Stimulated activated naive CD4-positive, alpha-beta T cell treated with Interleukin-2 at 50 U/mL for 16 hours (primary cell): ENCODE measurements at regions not wholly inside any gene's neighbourhood (a gene's known extent, or its start where the extent isn't known, plus 50 kb on each side); places are given as distances from the start of the nearest gene placed in this dataset.

Experiments used
- DNase-seq: peaks from one replicate; lab custom pipeline; 2025; lab: John Stamatoyannopoulos, UW

GRCh38 chr2:180144338-180144813 lies 137.3 kb upstream of the CWC22 start:
- DNase-seq = no peak

- DNase-seq = no peak
These were observed 136.7 kb upstream of the CWC22 start for GRCh38 chr2:180143633-180144337.

GRCh38 chr2:180141600-180141999 lies 134.5 kb upstream of the CWC22 start:
- no peak for DNase-seq

- DNase-seq = no peak
These were observed 126.6 kb upstream of the CWC22 start for GRCh38 chr2:180133736-180134135.

- no peak for DNase-seq
These were observed 123.3 kb upstream of the CWC22 start for GRCh38 chr2:180130403-180130802.

GRCh38 chr2:180128861-180129260 lies 121.8 kb upstream of the CWC22 start:
- DNase-seq = no peak

- peak; percentile 4 for DNase-seq
These were observed 118.3 kb upstream of the CWC22 start for GRCh38 chr2:180125245-180125962.

GRCh38 chr2:180124273-180125139 lies 117.4 kb upstream of the CWC22 start:
- no peak for DNase-seq

GRCh38 chr2:180122874-180123273 lies 115.8 kb upstream of the CWC22 start:
- no peak for DNase-seq

- no peak for DNase-seq
These were observed 108.6 kb upstream of the CWC22 start for GRCh38 chr2:180115675-180116074.

GRCh38 chr2:180115269-180115668 lies 108.2 kb upstream of the CWC22 start:
- no peak for DNase-seq

GRCh38 chr2:180111901-180112300 lies 104.8 kb upstream of the CWC22 start:
- DNase-seq = no peak

GRCh38 chr2:180110469-180110868 lies 103.4 kb upstream of the CWC22 start:
- no peak for DNase-seq

GRCh38 chr2:180101846-180102245 lies 94.7 kb upstream of the CWC22 start:
- no peak for DNase-seq

- DNase-seq = no peak
These were observed 92.2 kb upstream of the CWC22 start for GRCh38 chr2:180099308-180099707.

- DNase-seq = no peak
These were observed 78.0 kb upstream of the CWC22 start for GRCh38 chr2:180085144-180085543.

GRCh38 chr2:180077295-180077906 lies 70.3 kb upstream of the CWC22 start:
- DNase-seq = no peak

GRCh38 chr2:180075870-180076269 lies 68.8 kb upstream of the CWC22 start:
- no peak for DNase-seq

- no peak for DNase-seq
These were observed 64.7 kb upstream of the CWC22 start for GRCh38 chr2:180071797-180072196.

GRCh38 chr2:180063494-180064092 lies 56.5 kb upstream of the CWC22 start:
- DNase-seq = no peak

GRCh38 chr2:180062178-180062577 lies 55.1 kb upstream of the CWC22 start:
- DNase-seq = no peak

GRCh38 chr2:180061546-180061945 lies 54.4 kb upstream of the CWC22 start:
- no peak for DNase-seq
